GM12878 (cell line): ENCODE measurements at regions not wholly inside any gene's neighbourhood (a gene's known extent, or its start where the extent isn't known, plus 50 kb on each side); places are given as distances from the start of the nearest gene placed in this dataset.

Source experiments
- ATAC-seq: fragments of 200-7000 bp; cut with Tn5 transposase; 3 replicates; pipeline ENCODE4 v1.9.1; 2020; ENCODE audit warnings: mild to moderate bottlenecking, moderate library complexity
- BruUV-seq: library from RNA; stranded (reverse); fragments of 400-500 nt; replicated peaks from 2 replicates; lab custom pipeline; 2021; lab: Mats Ljungman, UMichigan
- CTCF ChIA-PET: fragments of 300-600 bp; sonication (Branson Sonifier 250); formaldehyde crosslinking; extraction: SDS; loops from one replicate; lab custom pipeline; 2021; ENCODE audit warnings: inconsistent platforms; lab: Yijun Ruan, JAX
- POLR2A ChIA-PET: fragments of 350-600 bp; formaldehyde crosslinking; extraction: SDS; loops from one replicate; lab custom pipeline; 2021; ENCODE audit warnings: inconsistent platforms; lab: Charles Lee
- RAD21 ChIA-PET: fragments of 300-600 bp; sonication (Branson Sonifier 250); formaldehyde crosslinking; loops from one replicate; lab custom pipeline; 2023; ENCODE audit warnings: antibody characterized with exemption; ENCODE audit not compliant: unreplicated experiment; lab: Charles Lee
- SMC1A ChIA-PET: fragments of 300-600 bp; sonication (Branson Sonifier 250); formaldehyde crosslinking; loops from one replicate; lab custom pipeline; 2023; ENCODE audit not compliant: unreplicated experiment, uncharacterized antibody; lab: Charles Lee
- DNase-seq: peaks from one replicate; pipeline ENCODE4 v3.0.0-alpha.2; 2011; ENCODE audit warnings: low read depth, low spot score
- FAIRE-seq: peaks from 3 replicates; lab custom pipeline; 2011; peaks lifted over from hg19 to GRCh38; lab: Jason Lieb, UNC
- H2AFZ ChIP-seq: 2 replicates; pipeline ENCODE4 v1.6.0; 2011; ENCODE audit warnings: low read depth, low read length, control low read depth; ENCODE audit not compliant: control insufficient read depth
- H3K27ac ChIP-seq: 2 replicates; pipeline ENCODE4 v1.5.1; 2011; ENCODE audit warnings: control low read depth; ENCODE audit not compliant: control insufficient read depth, insufficient read depth
- H3K27me3 ChIP-seq, 2 experiments: replicated peaks in 1 of 2; 2 replicates each; pipeline versions ENCODE4 v1.6.0 to v1.6.1; 2011; ENCODE audit warnings: low read length in 1 of 2; ENCODE audit not compliant: control insufficient read depth in 2 of 2, insufficient read depth in 2 of 2
- H3K36me3 ChIP-seq, 2 experiments: 2 replicates each; pipeline ENCODE4 v1.5.1; 2011; ENCODE audit warnings: low read length in 1 of 2; ENCODE audit not compliant: control insufficient read depth in 2 of 2, insufficient read depth in 2 of 2
- H3K4me1 ChIP-seq: 2 replicates; pipeline ENCODE4 v1.6.1; 2011; ENCODE audit warnings: mild to moderate bottlenecking, low read length, moderate library complexity, mixed read lengths; ENCODE audit not compliant: control insufficient read depth, insufficient read depth
- H3K4me2 ChIP-seq: 2 replicates; pipeline ENCODE4 v1.6.0; 2011; ENCODE audit warnings: control low read depth; ENCODE audit not compliant: control insufficient read depth, insufficient read depth
- H3K4me3 ChIP-seq: fragments of 200-600 bp; sonication (generic); 2 replicates; pipeline ENCODE4 v1.5.1; 2016
- H3K79me2 ChIP-seq: 2 replicates; pipeline ENCODE4 v1.6.0; 2011; ENCODE audit warnings: low read length; ENCODE audit not compliant: control insufficient read depth, insufficient read depth
- H3K9ac ChIP-seq: 2 replicates; pipeline ENCODE4 v1.8.0; 2011; ENCODE audit warnings: low read length, control low read depth, mixed read lengths; ENCODE audit not compliant: control insufficient read depth, insufficient read depth
- H3K9me3 ChIP-seq: replicated peaks from 3 replicates; pipeline ENCODE4 v1.5.1; 2011; ENCODE audit warnings: mild to moderate bottlenecking, low read length; ENCODE audit not compliant: control insufficient read depth, insufficient read depth
- H4K20me1 ChIP-seq: 2 replicates; pipeline ENCODE4 v1.6.0; 2011; ENCODE audit not compliant: control insufficient read depth, insufficient read depth
- ASH2L ChIP-seq: fragments of 300-600, 200-600 bp; sonication (generic); IDR thresholded peaks from 2 replicates; pipeline ENCODE4 v1.6.1; 2017; ENCODE audit warnings: low read depth, mild to moderate bottlenecking, borderline replicate concordance
- GATAD2B ChIP-seq: fragments of 450-650 bp; conservative IDR thresholded peaks from 2 replicates; pipeline ENCODE4 v1.6.1; 2017; ENCODE audit warnings: low read depth, mild to moderate bottlenecking, moderate library complexity
- RAD51 ChIP-seq: fragments of 450-650 bp; IDR thresholded peaks from 2 replicates; pipeline ENCODE4 v1.6.1; 2016; ENCODE audit warnings: moderate library complexity, mild to moderate bottlenecking, inconsistent platforms
- RELA ChIP-seq: fragments of 450-650 bp; IDR thresholded peaks from 2 replicates; pipeline ENCODE4 v1.8.0; 2014; ENCODE audit warnings: borderline replicate concordance; ENCODE audit not compliant: partially characterized antibody
- WGBS: methylation state at CpG from one replicate; pipeline ENCODE4 v1.1.6; 2016; ENCODE audit warnings: low lambda C conversion rate; ENCODE audit not compliant: insufficient replicate concordance, insufficient coverage; ENCODE audit errors: missing lambda C conversion rate; 5-methylcytosine and 5-hydroxymethylcytosine counted together
- in situ Hi-C: fragments of 300-500 bp; cut with MboI; formaldehyde crosslinking; loops from 9 replicates; pipeline ENCODE4 v1.14.3; 2018; ENCODE audit warnings: mixed read lengths
- intact Hi-C: fragments of 100-400 bp; cut with micrococcal nuclease; formaldehyde crosslinking; loops from one replicate; pipeline ENCODE4 v1.14.2; 2022; ENCODE audit not compliant: unreplicated experiment
- TF ChIP-seq, protein P1 (sequence below): fragments of 450-650 bp; IDR thresholded peaks from 2 replicates; pipeline ENCODE4 v1.6.1; 2017; ENCODE audit warnings: antibody characterized with exemption, mild to moderate bottlenecking, moderate library complexity
- TF ChIP-seq, protein P2 (sequence below): fragments of 450-650 bp; formaldehyde crosslinking; IDR thresholded peaks from 2 replicates; pipeline ENCODE4 v1.5.0; 2022; ENCODE audit warnings: mild to moderate bottlenecking, missing genetic modification characterization
- TF ChIP-seq, protein P3 (sequence below): IDR thresholded peaks from 2 replicates; pipeline ENCODE4 v1.6.1; 2012; ENCODE audit warnings: low read length, inconsistent platforms

DNA sequence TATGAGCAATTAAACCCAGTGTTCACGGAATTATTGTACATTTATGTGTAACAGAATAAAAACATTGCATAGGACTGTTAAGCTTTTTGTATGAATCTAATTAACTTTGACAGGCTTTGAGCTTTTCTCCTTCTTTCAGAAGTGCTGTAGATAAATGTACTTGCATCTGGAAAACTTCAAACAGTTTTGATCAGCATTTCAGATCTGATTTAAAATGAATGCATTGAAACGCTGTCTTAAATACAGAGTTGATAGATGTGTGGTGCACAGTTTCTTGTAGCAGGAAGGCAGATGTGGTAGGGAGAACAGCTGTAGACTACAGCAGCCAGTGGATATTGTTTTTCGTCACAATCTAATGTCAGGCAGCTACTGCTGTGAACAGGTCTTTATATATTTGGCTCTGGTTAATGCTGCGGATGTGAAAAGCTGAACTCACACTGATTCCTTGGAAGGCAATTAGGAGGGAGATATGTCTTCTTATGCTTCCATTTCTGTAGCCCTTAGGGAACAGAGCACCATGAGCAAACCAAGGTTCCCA, 193.8 kb upstream of the GOLIM4 start:
- no peaks in the 10 kb centered on the region for H3K36me3 ChIP-seq
- H3K4me3 ChIP-seq = no peak overlapping the region
- H2AFZ ChIP-seq = no peak overlapping the region
- no peak for FAIRE-seq
- H3K4me1 ChIP-seq = no peaks in the 10 kb centered on the region; the same call in 1 of the 2 replicates
- in situ Hi-C loops = no loop called here
- POLR2A ChIA-PET = no interaction called here
- no peaks in the 10 kb centered on the region for H3K79me2 ChIP-seq
- DNase-seq = no peak
- H3K27ac ChIP-seq = no peak overlapping the region
- H4K20me1 ChIP-seq = no peaks in the 10 kb centered on the region
- SMC1A ChIA-PET = interaction anchor here (0.9 kb wide), 1 partner anchor 10 kb away, joined by 3 read pairs; no protein-coding TSS in a partner anchor
- H3K27me3 ChIP-seq = no peaks in the 10 kb centered on the region
- intact Hi-C loops = no loop called here
- H3K4me2 ChIP-seq = no peak overlapping the region
- TF ChIP-seq GATAD2B = no peak
- no peak for TF ChIP-seq RELA
- TF ChIP-seq RAD51 = no peak
- RAD21 ChIA-PET = no interaction called here
- H3K9ac ChIP-seq = no peak overlapping the region
- CTCF ChIA-PET = no interaction called here
- 26% methylated on average over 4 of the region's 4 CpGs for WGBS
- H3K9me3 ChIP-seq = no peaks in the 10 kb centered on the region
- BruUV-seq = no TSS peak
- no peak for ATAC-seq

DNA sequence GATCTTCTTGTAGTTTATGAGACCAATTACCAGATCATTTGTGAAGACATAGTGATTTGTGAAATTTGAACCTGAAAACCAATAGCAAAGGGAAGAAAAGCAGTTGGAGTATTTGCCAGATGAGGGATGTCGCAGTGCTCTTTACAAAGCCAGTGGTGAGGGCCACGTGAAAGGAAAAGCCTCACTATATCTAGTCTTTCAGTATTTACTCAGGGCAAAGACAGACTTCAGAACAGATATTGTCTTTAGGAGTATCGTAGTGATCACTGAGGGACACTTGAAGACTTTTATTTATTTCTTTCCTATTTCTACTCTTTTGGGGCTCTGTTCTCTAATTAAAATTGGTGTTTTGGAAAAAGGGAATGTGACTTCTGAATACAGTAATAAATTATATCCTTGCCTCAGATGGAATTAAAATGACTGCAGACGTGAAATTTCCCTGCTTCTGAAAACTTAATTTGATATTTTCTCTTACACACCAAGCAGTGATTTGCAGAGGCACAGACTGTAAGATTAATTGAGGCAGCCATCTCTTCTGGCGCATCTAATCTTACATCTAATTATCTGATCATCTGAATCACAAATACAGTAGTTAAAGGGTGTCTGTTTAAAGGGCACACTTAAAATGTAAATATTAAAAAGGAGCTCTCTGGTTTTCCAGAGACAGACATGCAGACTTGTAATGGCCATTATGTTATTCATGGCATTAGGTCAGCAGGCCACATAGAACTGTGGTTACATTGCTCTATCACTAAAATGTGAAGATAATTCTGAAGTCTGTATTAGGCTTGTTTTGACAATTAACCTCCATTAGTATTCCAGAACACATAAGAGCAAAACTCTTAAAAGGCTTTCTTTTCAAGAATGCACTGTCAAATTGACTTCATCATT, 193.0 kb upstream of the GOLIM4 start:
- no peak overlapping the region for H2AFZ ChIP-seq
- ChIA-PET CTCF (no interaction called here), RAD21 (no interaction called here), POLR2A (no interaction called here), SMC1A (interaction anchor here (0.7 kb wide), 1 partner anchor 20 kb away, joined by 3 read pairs; no protein-coding TSS in a partner anchor)
- FAIRE-seq (no peak), DNase-seq (no peak), ATAC-seq (no peak)
- no peaks in the 10 kb centered on the region; the same call in 1 of the 2 replicates for H3K4me1 ChIP-seq
- 36% methylated on average over 5 of the region's 5 CpGs for WGBS
- no TSS peak for BruUV-seq
- H3K9me3 ChIP-seq = no peaks in the 10 kb centered on the region
- no peaks in the 10 kb centered on the region for H3K79me2 ChIP-seq
- in situ Hi-C loops = no loop called here
- H3K9ac ChIP-seq = no peak overlapping the region
- H3K27ac ChIP-seq = no peak overlapping the region
- intact Hi-C loops = no loop called here
- no peak overlapping the region for H3K4me2 ChIP-seq
- H4K20me1 ChIP-seq = no peaks in the 10 kb centered on the region
- no peaks in the 10 kb centered on the region for H3K27me3 ChIP-seq
- H3K4me3 ChIP-seq = no peak overlapping the region
- no peaks in the 10 kb centered on the region for H3K36me3 ChIP-seq
- TF ChIP-seq, protein P1, sequence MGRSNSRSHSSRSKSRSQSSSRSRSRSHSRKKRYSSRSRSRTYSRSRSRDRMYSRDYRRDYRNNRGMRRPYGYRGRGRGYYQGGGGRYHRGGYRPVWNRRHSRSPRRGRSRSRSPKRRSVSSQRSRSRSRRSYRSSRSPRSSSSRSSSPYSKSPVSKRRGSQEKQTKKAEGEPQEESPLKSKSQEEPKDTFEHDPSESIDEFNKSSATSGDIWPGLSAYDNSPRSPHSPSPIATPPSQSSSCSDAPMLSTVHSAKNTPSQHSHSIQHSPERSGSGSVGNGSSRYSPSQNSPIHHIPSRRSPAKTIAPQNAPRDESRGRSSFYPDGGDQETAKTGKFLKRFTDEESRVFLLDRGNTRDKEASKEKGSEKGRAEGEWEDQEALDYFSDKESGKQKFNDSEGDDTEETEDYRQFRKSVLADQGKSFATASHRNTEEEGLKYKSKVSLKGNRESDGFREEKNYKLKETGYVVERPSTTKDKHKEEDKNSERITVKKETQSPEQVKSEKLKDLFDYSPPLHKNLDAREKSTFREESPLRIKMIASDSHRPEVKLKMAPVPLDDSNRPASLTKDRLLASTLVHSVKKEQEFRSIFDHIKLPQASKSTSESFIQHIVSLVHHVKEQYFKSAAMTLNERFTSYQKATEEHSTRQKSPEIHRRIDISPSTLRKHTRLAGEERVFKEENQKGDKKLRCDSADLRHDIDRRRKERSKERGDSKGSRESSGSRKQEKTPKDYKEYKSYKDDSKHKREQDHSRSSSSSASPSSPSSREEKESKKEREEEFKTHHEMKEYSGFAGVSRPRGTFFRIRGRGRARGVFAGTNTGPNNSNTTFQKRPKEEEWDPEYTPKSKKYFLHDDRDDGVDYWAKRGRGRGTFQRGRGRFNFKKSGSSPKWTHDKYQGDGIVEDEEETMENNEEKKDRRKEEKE = no peak
- TF ChIP-seq, protein P2, sequence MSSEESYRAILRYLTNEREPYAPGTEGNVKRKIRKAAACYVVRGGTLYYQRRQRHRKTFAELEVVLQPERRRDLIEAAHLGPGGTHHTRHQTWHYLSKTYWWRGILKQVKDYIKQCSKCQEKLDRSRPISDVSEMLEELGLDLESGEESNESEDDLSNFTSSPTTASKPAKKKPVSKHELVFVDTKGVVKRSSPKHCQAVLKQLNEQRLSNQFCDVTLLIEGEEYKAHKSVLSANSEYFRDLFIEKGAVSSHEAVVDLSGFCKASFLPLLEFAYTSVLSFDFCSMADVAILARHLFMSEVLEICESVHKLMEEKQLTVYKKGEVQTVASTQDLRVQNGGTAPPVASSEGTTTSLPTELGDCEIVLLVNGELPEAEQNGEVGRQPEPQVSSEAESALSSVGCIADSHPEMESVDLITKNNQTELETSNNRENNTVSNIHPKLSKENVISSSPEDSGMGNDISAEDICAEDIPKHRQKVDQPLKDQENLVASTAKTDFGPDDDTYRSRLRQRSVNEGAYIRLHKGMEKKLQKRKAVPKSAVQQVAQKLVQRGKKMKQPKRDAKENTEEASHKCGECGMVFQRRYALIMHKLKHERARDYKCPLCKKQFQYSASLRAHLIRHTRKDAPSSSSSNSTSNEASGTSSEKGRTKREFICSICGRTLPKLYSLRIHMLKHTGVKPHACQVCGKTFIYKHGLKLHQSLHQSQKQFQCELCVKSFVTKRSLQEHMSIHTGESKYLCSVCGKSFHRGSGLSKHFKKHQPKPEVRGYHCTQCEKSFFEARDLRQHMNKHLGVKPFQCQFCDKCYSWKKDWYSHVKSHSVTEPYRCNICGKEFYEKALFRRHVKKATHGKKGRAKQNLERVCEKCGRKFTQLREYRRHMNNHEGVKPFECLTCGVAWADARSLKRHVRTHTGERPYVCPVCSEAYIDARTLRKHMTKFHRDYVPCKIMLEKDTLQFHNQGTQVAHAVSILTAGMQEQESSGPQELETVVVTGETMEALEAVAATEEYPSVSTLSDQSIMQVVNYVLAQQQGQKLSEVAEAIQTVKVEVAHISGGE (CRISPR knock-in tag) = no peak
- no peak for TF ChIP-seq ASH2L
- TF ChIP-seq, protein P3, sequence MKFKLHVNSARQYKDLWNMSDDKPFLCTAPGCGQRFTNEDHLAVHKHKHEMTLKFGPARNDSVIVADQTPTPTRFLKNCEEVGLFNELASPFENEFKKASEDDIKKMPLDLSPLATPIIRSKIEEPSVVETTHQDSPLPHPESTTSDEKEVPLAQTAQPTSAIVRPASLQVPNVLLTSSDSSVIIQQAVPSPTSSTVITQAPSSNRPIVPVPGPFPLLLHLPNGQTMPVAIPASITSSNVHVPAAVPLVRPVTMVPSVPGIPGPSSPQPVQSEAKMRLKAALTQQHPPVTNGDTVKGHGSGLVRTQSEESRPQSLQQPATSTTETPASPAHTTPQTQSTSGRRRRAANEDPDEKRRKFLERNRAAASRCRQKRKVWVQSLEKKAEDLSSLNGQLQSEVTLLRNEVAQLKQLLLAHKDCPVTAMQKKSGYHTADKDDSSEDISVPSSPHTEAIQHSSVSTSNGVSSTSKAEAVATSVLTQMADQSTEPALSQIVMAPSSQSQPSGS = no peak
